ENCODE measurements at regions not wholly inside any gene's neighbourhood (a gene's known extent, or its start where the extent isn't known, plus 50 kb on each side); places are given as distances from the start of the nearest gene placed in this dataset.
"Not testable (repeated sequence)": the region's sequence is repeated elsewhere in the genome, so short reads cannot be mapped to it uniquely, and the experiment has no call there.

- no peak for TF ChIP-seq JUND (IDR thresholded peaks at IDR 0.05; ENCODE audit: low read depth)
- in situ Hi-C loops (cut with HindIII; ENCODE audit: low pct_unique_long_range_greater_than_20kb, low sequenced_read_pairs) = no loop called here
- DNase-seq (ENCODE audit: low read depth in 1 of 2, low spot score in 1 of 2) = no peak
These were observed 425.9 kb upstream of the ONECUT1 start for GRCh38 chr15:53216036-53216435.

- in situ Hi-C loops (cut with HindIII; ENCODE audit: low pct_unique_long_range_greater_than_20kb, low sequenced_read_pairs) = no loop called here
These were observed 423.2 kb upstream of the ONECUT1 start for GRCh38 chr15:53213336-53213735.

GRCh38 chr15:53212785-53213184, 422.6 kb upstream of the ONECUT1 start:
- in situ Hi-C loops (cut with HindIII; ENCODE audit: low pct_unique_long_range_greater_than_20kb, low sequenced_read_pairs) = no loop called here
- DNase-seq (ENCODE audit: low read depth in 1 of 2, low spot score in 1 of 2) = no peak
- TF ChIP-seq JUND (IDR thresholded peaks at IDR 0.05; ENCODE audit: low read depth) = no peak

More at GRCh38 chr15:53213336-53213735, 423.2 kb upstream of the ONECUT1 start:
- TF ChIP-seq JUND (IDR thresholded peaks at IDR 0.05; ENCODE audit: low read depth) = no peak
- DNase-seq (ENCODE audit: low read depth in 1 of 2, low spot score in 1 of 2) = no peak

GRCh38 chr15:53210653-53211052, 420.5 kb upstream of the ONECUT1 start:
- in situ Hi-C loops (cut with HindIII; ENCODE audit: low pct_unique_long_range_greater_than_20kb, low sequenced_read_pairs) = no loop called here
- TF ChIP-seq JUND (IDR thresholded peaks at IDR 0.05; ENCODE audit: low read depth) = no peak
- DNase-seq (ENCODE audit: low read depth in 1 of 2, low spot score in 1 of 2) = no peak

- DNase-seq (ENCODE audit: low read depth in 1 of 2, low spot score in 1 of 2) = no peak
- TF ChIP-seq JUND (IDR thresholded peaks at IDR 0.05; ENCODE audit: low read depth) = no peak
- in situ Hi-C loops (cut with HindIII; ENCODE audit: low pct_unique_long_range_greater_than_20kb, low sequenced_read_pairs) = no loop called here
These were observed 419.4 kb upstream of the ONECUT1 start for GRCh38 chr15:53209396-53210042.

- DNase-seq (ENCODE audit: low read depth in 1 of 2, low spot score in 1 of 2) = no peak
- no peak for TF ChIP-seq JUND (IDR thresholded peaks at IDR 0.05; ENCODE audit: low read depth)
- in situ Hi-C loops (cut with HindIII; ENCODE audit: low pct_unique_long_range_greater_than_20kb, low sequenced_read_pairs) = no loop called here
These were observed 418.6 kb upstream of the ONECUT1 start for GRCh38 chr15:53208751-53209150.

- no peak for TF ChIP-seq JUND (IDR thresholded peaks at IDR 0.05; ENCODE audit: low read depth)
- in situ Hi-C loops (cut with HindIII; ENCODE audit: low pct_unique_long_range_greater_than_20kb, low sequenced_read_pairs) = no loop called here
- DNase-seq (ENCODE audit: low read depth in 1 of 2, low spot score in 1 of 2) = no peak
These were observed 413.3 kb upstream of the ONECUT1 start for GRCh38 chr15:53203454-53203853.

- TF ChIP-seq JUND (IDR thresholded peaks at IDR 0.05; ENCODE audit: low read depth) = no peak
- in situ Hi-C loops (cut with HindIII; ENCODE audit: low pct_unique_long_range_greater_than_20kb, low sequenced_read_pairs) = no loop called here
These were observed 412.7 kb upstream of the ONECUT1 start for GRCh38 chr15:53202876-53203275.

GRCh38 chr15:53197426-53197839, 407.3 kb upstream of the ONECUT1 start:
- no peak for TF ChIP-seq JUND (IDR thresholded peaks at IDR 0.05; ENCODE audit: low read depth)
- in situ Hi-C loops (cut with HindIII; ENCODE audit: low pct_unique_long_range_greater_than_20kb, low sequenced_read_pairs) = no loop called here
- DNase-seq (ENCODE audit: low read depth in 1 of 2, low spot score in 1 of 2) = peak; percentile 38 to 73

More at GRCh38 chr15:53202876-53203275, 412.7 kb upstream of the ONECUT1 start:
- no peak for DNase-seq (ENCODE audit: low read depth in 1 of 2, low spot score in 1 of 2)

- no peak for DNase-seq (ENCODE audit: low read depth in 1 of 2, low spot score in 1 of 2)
- in situ Hi-C loops (cut with HindIII; ENCODE audit: low pct_unique_long_range_greater_than_20kb, low sequenced_read_pairs) = no loop called here
- TF ChIP-seq JUND (IDR thresholded peaks at IDR 0.05; ENCODE audit: low read depth) = no peak
These were observed 406.7 kb upstream of the ONECUT1 start for GRCh38 chr15:53196788-53197187.

- DNase-seq (ENCODE audit: low read depth in 1 of 2, low spot score in 1 of 2) = no peak
- no peak for TF ChIP-seq JUND (IDR thresholded peaks at IDR 0.05; ENCODE audit: low read depth)
- in situ Hi-C loops (cut with HindIII; ENCODE audit: low pct_unique_long_range_greater_than_20kb, low sequenced_read_pairs) = no loop called here
These were observed 406.1 kb upstream of the ONECUT1 start for GRCh38 chr15:53196242-53196641.

GRCh38 chr15:53193149-53193548, 403.0 kb upstream of the ONECUT1 start:
- in situ Hi-C loops (cut with HindIII; ENCODE audit: low pct_unique_long_range_greater_than_20kb, low sequenced_read_pairs) = no loop called here
- TF ChIP-seq JUND (IDR thresholded peaks at IDR 0.05; ENCODE audit: low read depth) = no peak
- peak; percentile 42 to 73 for DNase-seq (ENCODE audit: low read depth in 1 of 2, low spot score in 1 of 2)

GRCh38 chr15:53189860-53190259, 399.7 kb upstream of the ONECUT1 start:
- no peak for TF ChIP-seq JUND (IDR thresholded peaks at IDR 0.05; ENCODE audit: low read depth)
- no peak for DNase-seq (ENCODE audit: low read depth in 1 of 2, low spot score in 1 of 2)
- in situ Hi-C loops (cut with HindIII; ENCODE audit: low pct_unique_long_range_greater_than_20kb, low sequenced_read_pairs) = no loop called here

GRCh38 chr15:53183449-53183848, 393.3 kb upstream of the ONECUT1 start:
- DNase-seq (ENCODE audit: low read depth in 1 of 2, low spot score in 1 of 2); in situ Hi-C loops (cut with HindIII; ENCODE audit: low pct_unique_long_range_greater_than_20kb, low sequenced_read_pairs): not testable (repeated sequence)
